ENCODE measurements at regions not wholly inside any gene's neighbourhood (a gene's known extent, or its start where the extent isn't known, plus 50 kb on each side); places are given as distances from the start of the nearest gene placed in this dataset.
"Not testable (repeated sequence)": the region's sequence is repeated elsewhere in the genome, so short reads cannot be mapped to it uniquely, and the experiment has no call there.

GRCh38 chr17:20687584-20687983, 108.1 kb downstream of the CDRT15L2 start:
- H3K4me3 Mint-ChIP-seq; POLR2A ChIA-PET; ATAC-seq; DNase-seq; H3K36me3 Mint-ChIP-seq (ENCODE audit: low read depth); intact Hi-C loops (cut with DNase I, micrococcal nuclease); CTCF ChIA-PET; H3K27me3 Mint-ChIP-seq; H3K27ac Mint-ChIP-seq; H3K9me3 Mint-ChIP-seq (ENCODE audit: low read depth); H3K4me1 Mint-ChIP-seq: not testable (repeated sequence)

GRCh38 chr17:20689170-20689749, 109.7 kb downstream of the CDRT15L2 start:
- POLR2A ChIA-PET; CTCF ChIA-PET; intact Hi-C loops (cut with DNase I, micrococcal nuclease); H3K4me3 Mint-ChIP-seq; H3K27me3 Mint-ChIP-seq; DNase-seq; ATAC-seq; H3K9me3 Mint-ChIP-seq (ENCODE audit: low read depth); H3K4me1 Mint-ChIP-seq; H3K27ac Mint-ChIP-seq; H3K36me3 Mint-ChIP-seq (ENCODE audit: low read depth): not testable (repeated sequence)

- H3K27me3 Mint-ChIP-seq; H3K36me3 Mint-ChIP-seq (ENCODE audit: low read depth); intact Hi-C loops (cut with DNase I, micrococcal nuclease); ATAC-seq; H3K27ac Mint-ChIP-seq; POLR2A ChIA-PET; H3K4me3 Mint-ChIP-seq; H3K9me3 Mint-ChIP-seq (ENCODE audit: low read depth); DNase-seq; CTCF ChIA-PET: not testable (repeated sequence)
- H3K4me1 Mint-ChIP-seq = peaks cover 10% of the 10 kb centered on the region
Measured at GRCh38 chr17:20692706-20693105, 113.2 kb downstream of the CDRT15L2 start.

GRCh38 chr17:20695871-20696270, 116.3 kb downstream of the CDRT15L2 start:
- intact Hi-C loops (cut with DNase I, micrococcal nuclease); DNase-seq; POLR2A ChIA-PET; CTCF ChIA-PET; H3K36me3 Mint-ChIP-seq (ENCODE audit: low read depth); H3K9me3 Mint-ChIP-seq (ENCODE audit: low read depth); H3K4me3 Mint-ChIP-seq; H3K27me3 Mint-ChIP-seq; H3K27ac Mint-ChIP-seq; ATAC-seq: not testable (repeated sequence)
- peaks cover 21% of the 10 kb centered on the region for H3K4me1 Mint-ChIP-seq

GRCh38 chr17:20698463-20699206, 119.1 kb downstream of the CDRT15L2 start:
- DNase-seq (peak; percentile 14), ATAC-seq (peak; percentile 80)
- Mint-ChIP-seq H3K4me3 (peak overlapping the region; percentile 52), H3K4me1 (peaks cover 14% of the 10 kb centered on the region), H3K27ac (peak overlapping the region; percentile 82)
- POLR2A ChIA-PET; H3K9me3 Mint-ChIP-seq (ENCODE audit: low read depth); CTCF ChIA-PET; intact Hi-C loops (cut with DNase I, micrococcal nuclease); H3K36me3 Mint-ChIP-seq (ENCODE audit: low read depth); H3K27me3 Mint-ChIP-seq: not testable (repeated sequence)

GRCh38 chr17:20700528-20700927, 121.0 kb downstream of the CDRT15L2 start:
- H3K4me1 Mint-ChIP-seq = peaks cover 14% of the 10 kb centered on the region
- intact Hi-C loops (cut with DNase I, micrococcal nuclease); H3K27ac Mint-ChIP-seq; H3K27me3 Mint-ChIP-seq; DNase-seq; POLR2A ChIA-PET; H3K4me3 Mint-ChIP-seq; H3K9me3 Mint-ChIP-seq (ENCODE audit: low read depth); H3K36me3 Mint-ChIP-seq (ENCODE audit: low read depth); ATAC-seq: not testable (repeated sequence)
- CTCF ChIA-PET = interaction anchor here (0.6 kb wide), 1 partner anchor 31 kb away, joined by 4 read pairs; no protein-coding TSS in a partner anchor

- H3K36me3 Mint-ChIP-seq (ENCODE audit: low read depth); H3K9me3 Mint-ChIP-seq (ENCODE audit: low read depth); DNase-seq; POLR2A ChIA-PET; H3K27ac Mint-ChIP-seq; intact Hi-C loops (cut with DNase I, micrococcal nuclease); ATAC-seq; CTCF ChIA-PET; H3K4me3 Mint-ChIP-seq; H3K27me3 Mint-ChIP-seq: not testable (repeated sequence)
- peaks cover 12% of the 10 kb centered on the region for H3K4me1 Mint-ChIP-seq
Measured at GRCh38 chr17:20701366-20701765, 121.8 kb downstream of the CDRT15L2 start.

GRCh38 chr17:20702692-20703091, 123.2 kb downstream of the CDRT15L2 start:
- intact Hi-C loops (cut with DNase I, micrococcal nuclease) = no loop called here
- Mint-ChIP-seq H3K9me3 (ENCODE audit: low read depth) (no peaks in the 10 kb centered on the region), H3K27ac (no peak overlapping the region), H3K4me1 (peaks cover 11% of the 10 kb centered on the region), H3K36me3 (ENCODE audit: low read depth) (no peaks in the 10 kb centered on the region), H3K4me3 (no peak overlapping the region), H3K27me3 (no peaks in the 10 kb centered on the region)
- no peak for DNase-seq
- CTCF ChIA-PET = no interaction called here
- no peak for ATAC-seq
- POLR2A ChIA-PET = no interaction called here

- intact Hi-C loops (cut with DNase I, micrococcal nuclease) = no loop called here
- H3K9me3 Mint-ChIP-seq (ENCODE audit: low read depth) = no peaks in the 10 kb centered on the region
- H3K36me3 Mint-ChIP-seq (ENCODE audit: low read depth) = no peaks in the 10 kb centered on the region
- H3K27me3 Mint-ChIP-seq = no peaks in the 10 kb centered on the region
- peaks cover 3% of the 10 kb centered on the region for H3K4me1 Mint-ChIP-seq
- ChIA-PET CTCF (no interaction called here), POLR2A (no interaction called here)
- DNase-seq (no peak), ATAC-seq (no peak)
- H3K4me3 Mint-ChIP-seq = no peak overlapping the region
- no peak overlapping the region for H3K27ac Mint-ChIP-seq
Measured at GRCh38 chr17:20703781-20704180, 124.3 kb downstream of the CDRT15L2 start.

- H3K27me3 Mint-ChIP-seq, ATAC-seq: not testable (repeated sequence)
- POLR2A ChIA-PET = interaction anchor here (0.6 kb wide), 1 partner anchor 148 kb away, joined by 3 read pairs; no protein-coding TSS in a partner anchor
Measured at GRCh38 chr17:20705186-20705585, 125.7 kb downstream of the CDRT15L2 start.

GRCh38 chr17:20706751-20707373, 127.3 kb downstream of the CDRT15L2 start:
- no peak overlapping the region for H3K4me3 Mint-ChIP-seq
- H3K36me3 Mint-ChIP-seq (ENCODE audit: low read depth) = no peaks in the 10 kb centered on the region
- POLR2A ChIA-PET = no interaction called here
- CTCF ChIA-PET = no interaction called here
- DNase-seq (no peak), ATAC-seq (no peak)
- H3K4me1 Mint-ChIP-seq = no peaks in the 10 kb centered on the region
- H3K27ac Mint-ChIP-seq = no peak overlapping the region
- H3K9me3 Mint-ChIP-seq (ENCODE audit: low read depth) = no peaks in the 10 kb centered on the region
- no peaks in the 10 kb centered on the region for H3K27me3 Mint-ChIP-seq
- intact Hi-C loops (cut with DNase I, micrococcal nuclease) = no loop called here

More at GRCh38 chr17:20705186-20705585, 125.7 kb downstream of the CDRT15L2 start:
- H3K4me3 Mint-ChIP-seq; H3K4me1 Mint-ChIP-seq; H3K36me3 Mint-ChIP-seq (ENCODE audit: low read depth); DNase-seq; H3K9me3 Mint-ChIP-seq (ENCODE audit: low read depth); H3K27ac Mint-ChIP-seq; intact Hi-C loops (cut with DNase I, micrococcal nuclease): not testable (repeated sequence)
- CTCF ChIA-PET = interaction anchor here (0.7 kb wide), 1 partner anchor 240 kb away, joined by 3 read pairs; no protein-coding TSS in a partner anchor

GRCh38 chr17:20708821-20709220, 129.3 kb downstream of the CDRT15L2 start:
- H3K4me1 Mint-ChIP-seq; H3K9me3 Mint-ChIP-seq (ENCODE audit: low read depth); H3K36me3 Mint-ChIP-seq (ENCODE audit: low read depth); H3K27me3 Mint-ChIP-seq; POLR2A ChIA-PET; H3K27ac Mint-ChIP-seq; DNase-seq; H3K4me3 Mint-ChIP-seq; CTCF ChIA-PET; ATAC-seq; intact Hi-C loops (cut with DNase I, micrococcal nuclease): not testable (repeated sequence)

Measured in activated CD4-positive, alpha-beta T cell treated with anti-CD3 and anti-CD28 coated beads for 36 hours (primary cell).